HL-60 (cell line): ENCODE measurements at regions not wholly inside any gene's neighbourhood (a gene's known extent, or its start where the extent isn't known, plus 50 kb on each side); places are given as distances from the start of the nearest gene placed in this dataset.

Experiments
- CTCF ChIP-seq: IDR thresholded peaks from one replicate; pipeline ENCODE4 v1.5.1; 2011; ENCODE audit warnings: low read length, control low read depth, inconsistent platforms; ENCODE audit not compliant: insufficient read depth
- POLR2AphosphoS5 ChIP-seq: IDR thresholded peaks from 2 replicates; pipeline ENCODE4 v1.6.1; 2012; ENCODE audit warnings: low read depth
- TF ChIP-seq, protein P1 (sequence below): IDR thresholded peaks from 2 replicates; pipeline ENCODE4 v1.6.1; 2012; ENCODE audit warnings: low read depth; ENCODE audit not compliant: insufficient replicate concordance

- TF ChIP-seq CTCF, result no peak
- TF ChIP-seq, protein P1, sequence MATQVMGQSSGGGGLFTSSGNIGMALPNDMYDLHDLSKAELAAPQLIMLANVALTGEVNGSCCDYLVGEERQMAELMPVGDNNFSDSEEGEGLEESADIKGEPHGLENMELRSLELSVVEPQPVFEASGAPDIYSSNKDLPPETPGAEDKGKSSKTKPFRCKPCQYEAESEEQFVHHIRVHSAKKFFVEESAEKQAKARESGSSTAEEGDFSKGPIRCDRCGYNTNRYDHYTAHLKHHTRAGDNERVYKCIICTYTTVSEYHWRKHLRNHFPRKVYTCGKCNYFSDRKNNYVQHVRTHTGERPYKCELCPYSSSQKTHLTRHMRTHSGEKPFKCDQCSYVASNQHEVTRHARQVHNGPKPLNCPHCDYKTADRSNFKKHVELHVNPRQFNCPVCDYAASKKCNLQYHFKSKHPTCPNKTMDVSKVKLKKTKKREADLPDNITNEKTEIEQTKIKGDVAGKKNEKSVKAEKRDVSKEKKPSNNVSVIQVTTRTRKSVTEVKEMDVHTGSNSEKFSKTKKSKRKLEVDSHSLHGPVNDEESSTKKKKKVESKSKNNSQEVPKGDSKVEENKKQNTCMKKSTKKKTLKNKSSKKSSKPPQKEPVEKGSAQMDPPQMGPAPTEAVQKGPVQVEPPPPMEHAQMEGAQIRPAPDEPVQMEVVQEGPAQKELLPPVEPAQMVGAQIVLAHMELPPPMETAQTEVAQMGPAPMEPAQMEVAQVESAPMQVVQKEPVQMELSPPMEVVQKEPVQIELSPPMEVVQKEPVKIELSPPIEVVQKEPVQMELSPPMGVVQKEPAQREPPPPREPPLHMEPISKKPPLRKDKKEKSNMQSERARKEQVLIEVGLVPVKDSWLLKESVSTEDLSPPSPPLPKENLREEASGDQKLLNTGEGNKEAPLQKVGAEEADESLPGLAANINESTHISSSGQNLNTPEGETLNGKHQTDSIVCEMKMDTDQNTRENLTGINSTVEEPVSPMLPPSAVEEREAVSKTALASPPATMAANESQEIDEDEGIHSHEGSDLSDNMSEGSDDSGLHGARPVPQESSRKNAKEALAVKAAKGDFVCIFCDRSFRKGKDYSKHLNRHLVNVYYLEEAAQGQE, result no peak
- TF ChIP-seq POLR2AphosphoS5, result no peak
Observed at GRCh38 chr10:78614744-78615143, 454.0 kb upstream of the ZMIZ1 start.
